ENCODE measurements at regions not wholly inside any gene's neighbourhood (a gene's known extent, or its start where the extent isn't known, plus 50 kb on each side); places are given as distances from the start of the nearest gene placed in this dataset.

- no peak for DNase-seq (ENCODE audit: low read depth in 2 of 2)
Observed at GRCh38 chr4:130165381-130165780, 1069.4 kb downstream of the C4orf33 start.

- DNase-seq (ENCODE audit: low read depth in 2 of 2): no peak
Observed at GRCh38 chr4:130172156-130172555, 1076.2 kb downstream of the C4orf33 start.

GRCh38 chr4:130178106-130178505 lies 1082.2 kb downstream of the C4orf33 start:
- DNase-seq (ENCODE audit: low read depth in 2 of 2): no peak

GRCh38 chr4:130183096-130183495 lies 1087.1 kb downstream of the C4orf33 start:
- no peak for DNase-seq (ENCODE audit: low read depth in 2 of 2)

- DNase-seq (ENCODE audit: low read depth in 2 of 2): no peak
Observed at GRCh38 chr4:130183766-130184165, 1087.8 kb downstream of the C4orf33 start.

- DNase-seq (ENCODE audit: low read depth in 2 of 2): no peak
Observed at GRCh38 chr4:130185123-130185522, 1089.2 kb downstream of the C4orf33 start.

- no peak for DNase-seq (ENCODE audit: low read depth in 2 of 2)
Observed at GRCh38 chr4:130186931-130187330, 1091.0 kb downstream of the C4orf33 start.

- DNase-seq (ENCODE audit: low read depth in 2 of 2): no peak
Observed at GRCh38 chr4:130187587-130187986, 1091.6 kb downstream of the C4orf33 start.

GRCh38 chr4:130192787-130193186 lies 1096.8 kb downstream of the C4orf33 start:
- no peak for DNase-seq (ENCODE audit: low read depth in 2 of 2)

GRCh38 chr4:130197946-130198345 lies 1102.0 kb downstream of the C4orf33 start:
- no peak for DNase-seq (ENCODE audit: low read depth in 2 of 2)

- DNase-seq (ENCODE audit: low read depth in 2 of 2): no peak
Observed at GRCh38 chr4:130203571-130203970, 1107.6 kb downstream of the C4orf33 start.

GRCh38 chr4:130210864-130211263 lies 1114.9 kb downstream of the C4orf33 start:
- no peak for DNase-seq (ENCODE audit: low read depth in 2 of 2)

GRCh38 chr4:130214268-130214667 lies 1118.3 kb downstream of the C4orf33 start:
- no peak for DNase-seq (ENCODE audit: low read depth in 2 of 2)

GRCh38 chr4:130233377-130234047 lies 1137.6 kb downstream of the C4orf33 start:
- no peak for DNase-seq (ENCODE audit: low read depth in 2 of 2)

- DNase-seq (ENCODE audit: low read depth in 2 of 2): no peak
Observed at GRCh38 chr4:130238121-130238520, 1142.2 kb downstream of the C4orf33 start.

- DNase-seq (ENCODE audit: low read depth in 2 of 2): no peak
Observed at GRCh38 chr4:130249002-130249401, 1153.0 kb downstream of the C4orf33 start.

- DNase-seq (ENCODE audit: low read depth in 2 of 2): no peak
Observed at GRCh38 chr4:130257271-130257670, 1161.3 kb downstream of the C4orf33 start.

GRCh38 chr4:130266814-130267213 lies 1170.9 kb downstream of the C4orf33 start:
- DNase-seq (ENCODE audit: low read depth in 2 of 2): no peak

- DNase-seq (ENCODE audit: low read depth in 2 of 2): no peak
Observed at GRCh38 chr4:130288576-130288975, 1192.6 kb downstream of the C4orf33 start.

GRCh38 chr4:130293692-130294091 lies 1197.7 kb downstream of the C4orf33 start:
- DNase-seq (ENCODE audit: low read depth in 2 of 2): no peak

GRCh38 chr4:130296448-130296847 lies 1200.5 kb downstream of the C4orf33 start:
- no peak for DNase-seq (ENCODE audit: low read depth in 2 of 2)

GRCh38 chr4:130306566-130306965 lies 1210.6 kb downstream of the C4orf33 start:
- no peak for DNase-seq (ENCODE audit: low read depth in 2 of 2)

GRCh38 chr4:130309221-130309620 lies 1213.3 kb downstream of the C4orf33 start:
- DNase-seq (ENCODE audit: low read depth in 2 of 2): no peak

GRCh38 chr4:130322439-130322838 lies 1226.5 kb downstream of the C4orf33 start:
- DNase-seq (ENCODE audit: low read depth in 2 of 2): no peak
